ENCODE measurements at regions not wholly inside any gene's neighbourhood (a gene's known extent, or its start where the extent isn't known, plus 50 kb on each side); places are given as distances from the start of the nearest gene placed in this dataset.

DNA sequence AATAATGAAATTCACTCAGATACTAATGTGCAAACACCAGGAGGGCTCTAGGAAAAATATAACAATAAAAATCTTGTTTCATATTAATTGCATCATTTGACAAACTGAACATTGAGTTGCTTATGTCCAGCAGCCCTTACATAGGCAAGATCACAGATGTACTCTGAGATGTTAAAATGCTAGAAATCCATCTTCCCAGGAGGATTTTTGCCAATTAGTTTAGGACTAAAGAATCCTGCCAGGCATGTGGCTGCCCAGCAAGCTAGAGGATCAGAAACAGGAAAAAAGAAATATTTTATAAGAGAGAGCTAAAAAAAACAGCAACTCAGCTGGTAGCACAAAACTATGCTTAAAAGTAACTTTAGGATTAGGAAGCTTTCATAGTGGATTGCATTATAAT, 407.8 kb downstream of the NXPH1 start:
- TF ChIP-seq POLR2A (IDR thresholded peaks at IDR 0.05; ENCODE audit: extremely low read depth, insufficient read length) (no peak), CTCF (IDR thresholded peaks at IDR 0.05; ENCODE audit: low read depth, low read length) (no peak), MYC (IDR thresholded peaks at IDR 0.05; ENCODE audit: low read depth, low read length) (no peak)

All from NB4 (cell line).